HG02884 (cell line): ENCODE measurements at regions not wholly inside any gene's neighbourhood (a gene's known extent, or its start where the extent isn't known, plus 50 kb on each side); places are given as distances from the start of the nearest gene placed in this dataset.

Experiments used
- ATAC-seq: cut with Tn5 transposase; IDR thresholded peaks from one replicate; pipeline ENCODE4 v1.9.1; 2021; ENCODE audit warnings: mild to moderate bottlenecking, moderate library complexity; ENCODE audit not compliant: unreplicated experiment

DNA sequence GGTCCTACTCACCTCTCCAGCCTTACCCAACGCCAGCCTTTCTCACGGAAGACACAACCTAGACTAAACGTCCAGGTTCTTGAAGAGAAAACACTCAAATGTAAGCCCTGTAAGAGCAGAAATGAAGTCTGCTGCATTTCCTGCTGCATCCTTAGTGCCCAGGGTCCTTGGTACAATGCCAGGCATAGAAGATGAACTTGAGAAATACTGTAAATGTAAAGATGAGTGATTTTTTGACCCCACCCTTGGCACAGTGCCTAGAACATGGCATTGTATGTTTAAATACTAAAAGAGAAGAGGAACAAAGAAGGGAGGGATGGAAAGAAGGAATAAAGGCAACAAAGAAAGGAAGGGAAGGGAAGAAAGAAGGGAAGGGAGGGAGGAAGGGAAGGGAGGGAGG is 514.6 kb downstream of the MED13L start:
- ATAC-seq: no peak

DNA sequence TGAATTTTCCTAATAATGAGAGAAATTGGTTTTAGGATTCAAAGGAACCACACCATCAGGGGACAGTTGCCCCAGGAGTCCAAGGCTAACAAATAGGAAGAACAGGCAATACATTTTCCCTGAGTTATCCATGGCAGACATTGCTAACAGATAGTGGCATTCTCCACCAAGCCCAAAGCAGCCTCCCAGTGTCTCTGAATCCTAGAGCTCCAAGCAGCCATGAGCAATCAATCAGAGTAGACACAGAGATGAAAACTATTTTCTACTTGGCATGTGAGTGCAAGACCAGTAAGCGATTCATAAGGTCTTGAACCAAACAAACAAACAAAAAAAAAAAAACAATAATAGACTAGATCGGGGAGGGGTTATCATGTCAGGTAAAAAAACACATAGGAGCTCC is 515.7 kb downstream of the MED13L start:
- no peak for ATAC-seq

DNA sequence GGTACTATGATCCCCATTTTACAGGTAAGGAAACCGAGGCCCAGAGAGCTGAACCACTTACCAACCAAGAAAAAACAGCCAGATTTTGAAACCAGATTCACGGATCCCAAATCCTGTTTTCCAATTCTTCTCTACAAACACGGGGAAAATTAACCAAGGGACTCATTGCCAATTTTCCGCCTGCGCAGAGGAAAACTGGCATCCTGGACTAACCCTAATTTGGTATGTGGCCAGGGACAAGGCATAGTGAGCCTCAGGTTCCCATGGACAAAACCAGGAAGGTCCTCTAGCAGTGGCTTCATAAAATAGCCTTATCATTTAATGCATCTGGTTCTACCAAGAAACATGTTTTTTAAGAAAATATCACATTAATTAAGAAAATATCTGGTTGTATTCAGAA is 517.3 kb downstream of the MED13L start:
- ATAC-seq: no peak

DNA sequence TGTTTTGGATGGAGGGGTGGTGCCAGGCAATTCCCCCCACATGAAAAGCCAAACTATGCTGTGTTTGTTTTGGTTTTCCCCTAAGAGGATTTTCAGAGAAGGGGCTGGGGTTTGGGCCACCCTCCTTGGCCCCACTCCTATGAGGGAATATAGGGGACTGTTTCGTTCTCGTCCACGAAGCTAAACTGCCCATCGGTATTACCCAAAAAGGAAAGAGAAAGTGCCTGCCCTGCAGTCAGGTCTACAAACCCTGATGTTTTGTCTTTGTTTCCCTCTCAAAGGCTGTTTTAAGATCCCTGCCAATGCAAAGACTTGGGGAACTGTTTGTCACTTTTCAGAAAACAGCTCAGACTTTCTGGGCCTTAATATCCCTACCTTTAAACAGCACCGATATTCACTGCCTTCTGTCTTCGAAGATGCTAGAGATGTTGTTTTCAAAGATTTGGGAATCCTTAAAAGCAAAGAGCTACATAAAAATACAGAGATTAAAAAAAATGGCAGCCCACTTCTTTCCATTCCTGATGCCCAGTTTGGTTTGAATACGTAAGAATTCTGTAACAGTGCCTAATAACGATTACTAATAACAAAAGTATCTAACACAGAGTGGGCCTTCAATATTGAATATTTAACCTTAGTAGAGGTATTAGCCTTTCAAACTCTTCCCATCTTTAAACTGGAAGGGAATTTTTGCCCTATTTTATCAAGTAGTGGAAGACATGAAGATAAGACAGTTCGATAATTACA is 518.4 kb downstream of the MED13L start:
- ATAC-seq: no peak

DNA sequence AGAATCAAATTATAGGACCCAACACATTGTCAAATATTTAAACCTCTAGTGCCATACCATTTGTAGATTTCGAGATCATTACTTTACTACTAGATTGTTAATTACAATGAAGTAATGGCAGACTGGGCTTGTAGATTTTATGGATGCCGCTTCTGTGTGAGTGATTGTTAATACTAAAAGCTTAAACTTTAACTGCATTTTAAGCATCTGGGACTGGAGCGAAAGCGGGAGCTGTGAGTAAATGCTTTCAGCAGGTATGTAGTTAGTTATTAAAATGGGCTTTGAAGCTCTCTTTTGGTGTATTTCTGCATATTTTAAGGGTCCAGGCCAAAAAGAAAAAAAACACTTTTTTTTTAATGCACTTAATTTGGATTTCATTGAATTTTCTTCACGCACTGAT is 519.3 kb downstream of the MED13L start:
- ATAC-seq: no peak

DNA sequence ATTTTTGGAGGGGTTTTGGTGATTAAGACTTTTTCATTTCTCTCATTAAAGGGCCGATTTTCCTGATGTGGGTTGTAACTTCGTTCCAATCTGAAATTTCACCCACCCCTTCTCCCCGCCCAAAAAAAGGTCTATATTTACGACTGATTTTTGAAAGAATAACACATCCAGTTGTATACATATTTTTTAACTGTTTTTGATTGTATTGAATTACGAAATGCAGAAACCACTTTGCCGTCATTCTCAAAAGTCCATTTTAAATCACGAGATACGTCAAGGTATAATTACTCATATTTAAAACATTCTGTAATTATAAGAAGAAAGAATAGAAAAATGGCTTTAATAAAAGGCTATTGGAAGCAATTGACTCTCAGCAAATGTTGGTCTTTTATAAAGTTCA is 520.7 kb downstream of the MED13L start:
- ATAC-seq: no peak

DNA sequence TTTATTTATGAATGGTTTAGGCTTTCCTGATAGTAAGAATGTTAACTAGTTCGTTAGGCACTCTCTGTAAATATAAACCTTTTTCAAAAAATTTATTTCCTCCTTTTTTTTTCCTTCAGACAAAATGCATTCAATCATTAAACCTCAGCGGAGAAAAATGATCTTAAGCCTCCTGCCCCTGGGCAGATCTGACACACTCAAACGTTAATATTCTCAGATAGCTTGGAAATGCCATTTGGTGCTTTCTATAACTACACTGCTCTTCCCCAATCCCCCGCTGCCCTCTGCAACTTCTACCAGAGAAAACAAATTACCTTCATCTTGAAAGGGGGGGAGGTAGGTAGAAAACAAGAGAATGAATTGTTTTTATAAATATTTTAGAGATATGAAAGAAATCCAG is 521.2 kb downstream of the MED13L start:
- no peak for ATAC-seq

DNA sequence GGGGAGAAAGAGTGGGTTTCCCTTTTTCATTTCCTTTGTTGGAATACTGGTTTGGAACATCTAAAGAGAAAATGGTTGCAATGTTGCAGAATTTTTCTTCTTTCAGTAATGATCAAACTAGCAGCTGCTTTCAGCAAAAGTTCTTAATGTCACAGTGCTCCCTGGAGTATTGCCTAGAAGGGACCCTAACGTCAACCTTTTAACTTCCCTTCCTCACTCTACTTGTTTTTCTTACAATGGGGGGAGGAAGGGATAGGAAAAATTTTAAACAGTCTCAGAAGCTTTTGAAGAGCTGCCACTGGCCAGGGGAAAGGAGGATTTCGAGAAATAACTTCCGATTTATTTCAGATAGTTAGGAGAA is 521.8 kb downstream of the MED13L start:
- ATAC-seq: no peak

DNA sequence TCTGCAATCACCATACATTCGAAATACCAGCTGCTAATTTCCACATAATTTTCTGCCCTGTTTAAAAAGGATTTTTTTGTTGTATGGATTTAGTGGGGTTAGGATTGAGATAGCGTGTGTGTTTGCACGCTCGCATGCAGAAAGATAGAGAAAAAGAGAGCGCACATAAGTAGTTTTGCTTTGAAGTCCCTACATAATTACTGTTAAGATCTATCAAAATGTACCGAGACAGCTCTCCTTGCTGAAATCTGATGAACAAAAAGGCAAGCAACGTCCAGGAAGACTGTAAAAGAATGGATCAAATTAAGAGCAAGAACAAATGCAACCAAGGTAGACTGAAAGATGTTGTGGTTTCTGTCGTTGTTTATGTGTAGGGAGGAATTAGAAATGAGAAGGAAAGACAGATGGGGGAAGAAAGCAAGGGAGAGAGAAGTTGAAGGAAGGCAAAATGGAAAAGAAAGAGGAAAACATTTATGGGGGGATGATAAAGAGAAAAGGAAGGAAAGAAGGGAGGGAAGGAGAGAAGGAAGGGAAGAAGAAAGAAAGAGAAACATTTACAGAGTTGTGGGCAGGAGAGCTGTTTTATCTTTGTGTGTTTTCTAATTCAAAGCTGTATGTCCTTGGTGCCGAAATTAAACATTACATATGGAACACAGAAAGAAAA is 522.3 kb downstream of the MED13L start:
- no peak for ATAC-seq

DNA sequence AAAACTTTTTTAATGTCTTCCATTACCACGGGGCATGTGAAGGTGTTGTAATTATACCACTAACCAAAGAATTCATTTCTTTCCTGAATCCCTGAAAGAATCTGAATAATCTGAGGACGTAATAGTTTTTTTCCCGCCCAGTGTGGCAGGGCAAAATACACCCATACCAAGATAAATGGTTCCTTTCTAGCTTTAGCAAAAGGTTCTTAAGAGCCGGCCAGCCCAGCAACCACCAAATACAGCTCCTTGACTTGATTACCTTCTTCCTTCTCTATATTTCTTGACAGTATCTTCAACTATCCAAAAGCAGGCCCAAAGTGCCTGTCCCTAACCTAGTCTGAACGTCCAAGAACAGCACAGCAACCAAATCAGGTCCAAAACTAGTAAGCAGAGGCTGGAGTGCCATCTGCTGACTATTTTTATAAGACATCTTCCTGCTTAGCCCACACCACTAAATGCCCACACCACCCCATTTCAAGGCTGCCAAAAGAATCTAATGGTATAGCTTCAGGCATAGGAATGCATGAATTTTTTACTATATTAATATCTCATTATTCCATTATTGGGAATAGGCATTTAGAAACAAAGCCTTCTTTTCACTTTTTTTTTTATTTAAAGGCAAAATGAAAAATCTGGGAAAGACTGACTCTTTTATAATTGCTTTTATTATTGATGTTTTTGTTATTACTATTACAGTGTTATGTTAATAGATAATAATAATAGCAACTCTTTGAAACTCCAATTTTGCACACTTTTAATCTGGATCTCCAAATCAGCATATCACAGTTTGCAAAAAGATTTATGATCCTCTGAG is 524.4 kb downstream of the MED13L start:
- no peak for ATAC-seq

DNA sequence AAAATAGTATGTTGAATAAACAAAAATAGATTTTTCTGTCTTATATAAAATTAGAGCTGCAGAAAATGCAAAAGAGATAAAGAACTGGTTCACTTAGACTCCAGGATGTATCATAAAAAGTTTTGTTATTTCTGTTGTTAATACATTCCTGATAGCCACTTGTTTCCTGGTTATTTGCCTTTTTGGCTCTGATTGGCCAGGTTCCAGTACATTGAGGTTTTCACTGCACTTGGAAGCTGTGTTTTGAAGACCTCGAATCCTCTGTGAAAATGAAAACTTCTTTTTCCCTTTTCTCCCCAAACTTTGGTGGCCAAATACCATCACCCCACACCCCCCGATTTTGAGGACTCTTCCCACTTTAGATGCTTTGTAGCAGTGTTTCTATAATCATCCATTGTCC is 525.3 kb downstream of the MED13L start:
- no peak for ATAC-seq

DNA sequence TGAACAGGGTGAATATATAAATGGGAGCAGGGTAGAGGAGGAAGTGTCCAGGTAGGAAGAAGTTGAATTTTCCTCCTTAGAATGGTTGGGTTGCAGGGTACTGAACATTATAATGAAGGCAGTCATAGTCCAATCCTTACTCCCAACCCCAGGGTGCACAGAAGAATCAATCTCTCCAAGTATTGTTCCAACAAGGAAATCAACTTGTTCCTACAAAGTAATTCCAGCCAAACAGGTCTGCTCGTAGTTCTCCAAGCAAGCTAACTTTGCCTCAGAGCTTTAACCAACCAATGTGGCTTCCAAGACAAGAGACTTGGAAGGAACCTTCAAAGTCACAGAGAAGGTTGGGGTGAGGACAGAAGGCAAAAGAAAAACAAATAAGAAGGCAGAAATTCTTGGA is 527.2 kb downstream of the MED13L start:
- no peak for ATAC-seq

DNA sequence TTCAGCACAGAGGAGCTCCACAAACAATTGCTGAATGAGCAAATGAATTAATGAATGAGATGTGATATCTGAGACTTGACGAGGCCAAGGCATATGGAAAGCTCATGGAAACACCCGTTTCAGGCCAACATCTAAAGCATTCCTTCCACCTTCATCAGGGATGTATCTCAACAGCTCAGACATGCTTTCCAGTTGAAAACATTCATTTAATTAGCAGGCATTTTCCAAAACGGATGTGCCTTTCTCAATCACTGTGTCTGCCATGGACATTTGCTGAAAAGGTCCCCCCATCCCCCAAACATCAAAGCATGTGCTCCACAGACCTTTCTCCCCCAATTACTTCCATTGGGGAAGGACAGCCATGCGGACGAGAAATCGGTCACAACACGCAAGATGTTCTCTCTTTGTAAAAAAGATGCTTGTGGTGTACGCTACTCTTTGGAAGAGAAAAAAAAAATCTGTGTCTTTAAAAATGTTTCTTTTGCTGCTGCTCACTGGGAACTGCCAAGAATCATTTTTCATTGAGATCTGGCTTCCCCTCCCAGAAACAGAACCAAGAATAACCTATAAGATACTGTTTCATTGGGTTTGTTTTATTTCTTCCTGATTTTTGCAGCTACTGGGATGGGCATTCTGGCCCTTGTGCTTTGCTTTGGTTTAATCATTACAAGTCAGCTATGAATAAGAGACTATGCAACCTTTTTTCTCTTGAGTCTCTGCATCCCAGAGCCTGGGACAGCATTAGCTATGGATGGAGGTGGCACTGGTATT is 528.2 kb downstream of the MED13L start:
- ATAC-seq: no peak

DNA sequence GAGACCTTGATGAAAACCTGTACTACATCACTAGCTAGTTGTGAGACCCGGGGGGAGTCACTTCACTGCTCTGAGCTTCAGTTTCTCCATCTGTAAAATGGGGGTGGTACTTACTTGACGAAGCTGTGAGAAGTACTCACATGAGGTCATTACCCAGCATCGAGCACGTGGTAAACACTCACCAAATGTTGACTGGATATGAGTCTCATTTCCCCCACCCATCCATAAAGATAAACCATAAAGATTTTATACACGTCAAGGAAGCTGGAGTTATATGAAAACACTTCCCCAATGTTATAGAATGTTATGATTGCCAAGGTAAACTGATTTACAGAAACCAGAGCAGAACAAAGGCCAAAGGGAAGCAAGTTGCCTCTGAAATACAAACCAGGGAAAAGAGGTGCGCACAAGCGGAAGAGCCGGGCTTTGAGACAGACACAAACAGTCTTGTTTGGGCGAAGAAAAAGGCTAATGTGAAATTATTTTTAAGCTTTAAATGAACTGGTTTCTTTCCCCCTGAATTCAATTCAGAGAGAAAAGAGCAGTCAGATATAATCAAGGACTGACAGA is 536.8 kb downstream of the MED13L start:
- ATAC-seq: no peak

DNA sequence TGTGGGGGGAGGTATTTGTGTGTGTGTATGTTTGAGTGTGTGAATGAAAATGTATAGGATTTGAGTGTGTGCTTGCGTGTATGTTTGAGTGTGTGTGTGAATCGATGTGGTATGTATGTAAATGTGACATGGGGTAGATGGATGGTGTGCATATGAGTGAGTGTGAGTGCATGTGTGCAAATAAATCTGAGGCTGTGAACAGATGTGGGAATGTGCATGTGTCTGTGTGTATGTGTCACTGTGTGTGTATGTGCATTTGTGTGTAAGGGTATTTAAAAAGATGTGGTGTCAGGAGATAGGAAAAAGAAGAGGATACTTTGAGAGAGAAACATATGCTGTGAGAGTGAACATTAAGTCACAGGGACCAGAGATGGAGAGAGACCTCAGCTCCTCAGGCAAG is 539.6 kb downstream of the MED13L start:
- ATAC-seq: no peak

DNA sequence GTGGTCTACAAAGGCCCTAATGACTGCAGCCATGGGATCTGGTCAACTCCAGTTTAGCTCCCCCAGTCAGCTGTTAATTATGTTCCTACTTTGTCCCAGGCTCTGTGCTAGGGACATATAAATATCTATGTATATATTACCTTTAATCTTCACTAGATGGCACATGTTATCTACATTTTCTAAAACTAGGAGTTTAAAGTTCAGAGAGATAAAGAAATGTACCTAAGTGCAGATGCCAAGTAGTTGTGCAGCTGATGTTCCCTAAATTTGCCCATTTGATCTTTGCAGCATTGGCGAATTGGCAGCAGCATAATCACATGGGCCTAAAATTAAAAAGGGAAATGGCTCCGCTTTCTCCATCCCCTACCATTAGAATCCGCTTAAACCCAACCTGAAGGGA is 541.1 kb downstream of the MED13L start:
- no peak for ATAC-seq

DNA sequence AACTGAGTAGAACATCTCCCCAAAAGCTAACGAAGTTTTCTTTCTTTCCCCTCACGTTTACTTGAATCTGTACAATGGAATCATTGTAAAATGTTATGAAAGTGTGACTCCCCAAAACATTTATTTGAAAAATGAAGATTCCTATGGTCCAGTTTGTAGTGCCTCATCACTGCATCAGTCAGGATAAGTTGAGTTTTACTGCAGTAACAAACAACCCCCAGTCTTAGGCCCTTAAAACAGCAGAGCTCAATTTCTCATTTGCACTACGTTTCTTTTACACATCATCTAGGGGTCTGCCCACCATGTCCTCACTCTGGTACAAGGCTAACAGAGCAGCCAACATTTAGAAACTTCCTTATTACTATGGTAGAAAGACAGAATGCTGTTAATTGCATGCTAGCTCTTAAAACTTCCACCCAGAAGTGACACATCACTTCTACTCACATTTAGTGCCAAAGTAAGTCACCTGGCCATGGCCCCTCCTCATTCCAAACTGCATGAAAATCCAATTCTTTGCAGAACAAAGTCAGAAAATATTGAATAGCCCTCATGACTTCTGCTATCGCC is 546.4 kb downstream of the MED13L start:
- no peak for ATAC-seq

DNA sequence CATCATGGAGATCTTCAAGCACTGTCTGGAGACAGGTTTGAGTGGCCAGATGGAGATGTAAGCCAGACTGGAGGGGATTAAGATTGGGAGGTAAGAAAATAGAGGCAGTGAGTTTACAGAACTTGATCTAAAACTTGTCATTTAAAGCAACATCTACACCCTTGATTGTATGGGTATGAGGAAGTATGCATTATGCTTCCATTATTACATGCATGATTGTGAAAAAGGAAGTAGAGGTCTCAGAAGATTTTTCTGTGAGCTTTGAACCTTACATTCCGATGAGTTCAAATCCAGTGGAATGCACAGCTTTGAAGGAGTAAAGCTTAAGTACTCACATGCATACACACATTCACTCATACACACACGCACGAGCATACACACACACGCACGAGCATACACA is 550.8 kb downstream of the MED13L start:
- ATAC-seq: no peak

DNA sequence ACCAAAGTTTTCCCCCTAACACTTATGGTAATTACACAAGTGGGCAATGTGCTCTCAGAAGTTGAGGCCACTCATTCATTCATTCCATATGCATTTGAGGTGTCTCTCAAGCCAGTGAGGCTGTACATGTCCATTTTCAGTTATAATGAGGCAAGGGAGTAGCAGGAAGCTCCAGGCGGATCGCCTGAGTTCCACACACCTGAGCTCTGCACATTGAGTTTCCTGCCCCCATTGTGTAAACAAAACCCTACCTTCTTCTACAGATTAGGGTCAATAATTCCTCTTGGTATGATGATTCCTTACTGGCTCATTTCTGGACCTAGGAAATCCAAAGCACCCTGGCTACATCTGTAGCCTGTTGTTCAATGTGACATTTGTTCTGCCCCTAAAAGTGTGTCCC is 555.3 kb downstream of the MED13L start:
- no peak for ATAC-seq

DNA sequence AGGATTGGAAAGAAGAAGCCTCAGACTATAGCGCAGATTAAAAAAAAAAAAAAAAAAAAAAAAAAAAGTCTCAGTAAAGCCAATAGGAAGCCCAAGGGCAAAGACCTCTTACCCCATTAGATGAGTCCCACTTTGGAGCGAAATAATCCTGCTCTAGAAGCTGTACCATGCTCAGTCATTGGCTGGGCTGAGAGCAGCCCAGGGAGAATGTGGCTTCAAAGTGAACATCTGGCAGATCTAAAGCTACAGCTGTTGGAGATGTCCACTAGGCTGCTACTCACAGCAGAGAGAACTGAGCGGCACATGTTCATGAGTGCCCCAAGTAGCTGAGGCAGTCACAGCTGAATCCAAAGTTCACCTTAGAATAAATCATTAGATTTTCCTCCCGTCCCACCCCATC is 560.9 kb downstream of the MED13L start:
- no peak for ATAC-seq

DNA sequence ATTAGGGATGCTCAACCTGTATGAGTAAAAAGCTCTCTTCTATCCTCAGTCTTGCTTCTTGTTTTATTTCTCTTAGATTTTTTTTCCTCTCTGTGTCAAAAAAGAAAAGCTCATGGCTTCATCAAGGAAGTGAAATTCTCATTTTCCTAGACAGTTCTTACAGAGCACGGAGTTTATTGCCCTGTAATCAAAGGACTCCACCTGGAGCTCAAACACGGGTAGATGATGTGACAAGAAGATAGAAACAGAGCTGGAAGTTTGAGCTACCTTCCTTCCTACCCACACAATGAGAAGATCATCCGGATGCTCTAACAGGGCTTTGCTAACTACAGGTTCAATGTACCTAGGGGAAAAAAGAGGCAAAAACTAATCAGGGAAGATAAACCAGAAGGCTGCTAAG is 564.8 kb downstream of the MED13L start:
- ATAC-seq: no peak
